ENCODE measurements at regions not wholly inside any gene's neighbourhood (a gene's known extent, or its start where the extent isn't known, plus 50 kb on each side); places are given as distances from the start of the nearest gene placed in this dataset.

- Histone ChIP-seq H3K36me3 (no peaks in the 10 kb centered on the region), H3K4me3 (no peak overlapping the region), H3K27ac (no peak overlapping the region), H3K27me3 (no peaks in the 10 kb centered on the region), H3K9me3 (no peaks in the 10 kb centered on the region), H3K4me1 (no peaks in the 10 kb centered on the region)
- no peak for DNase-seq (ENCODE audit: low spot score in 2 of 2)
- WGBS, result 70% methylated on average over 5 of the region's 5 CpGs
- no peak for TF ChIP-seq POLR2A (IDR thresholded peaks at IDR 0.05)
- no peak for TF ChIP-seq EP300 (IDR thresholded peaks at IDR 0.05)
- TF ChIP-seq CTCF (IDR thresholded peaks at IDR 0.05), result no peak
- no peak for TF ChIP-seq POLR2AphosphoS5 (IDR thresholded peaks at IDR 0.05)
Observed at GRCh38 chrX:113950081-113950678, 633.7 kb upstream of the HTR2C start.

- WGBS, result 67% methylated on average over 1 of the region's 1 CpG
- TF ChIP-seq POLR2A (IDR thresholded peaks at IDR 0.05), result no peak
- no peak for TF ChIP-seq EP300 (IDR thresholded peaks at IDR 0.05)
- TF ChIP-seq CTCF (IDR thresholded peaks at IDR 0.05), result no peak
- no peak for TF ChIP-seq POLR2AphosphoS5 (IDR thresholded peaks at IDR 0.05)
- no peaks in the 10 kb centered on the region for H3K27me3 ChIP-seq
- no peaks in the 10 kb centered on the region for H3K9me3 ChIP-seq
- no peak overlapping the region for H3K27ac ChIP-seq
- H3K4me3 ChIP-seq, result no peak overlapping the region
- H3K4me1 ChIP-seq, result no peaks in the 10 kb centered on the region
- no peaks in the 10 kb centered on the region for H3K36me3 ChIP-seq
- DNase-seq (ENCODE audit: low spot score in 2 of 2), result no peak
Observed at GRCh38 chrX:113947548-113947947, 636.3 kb upstream of the HTR2C start.

- Histone ChIP-seq H3K36me3 (no peaks in the 10 kb centered on the region), H3K4me1 (no peaks in the 10 kb centered on the region), H3K4me3 (no peak overlapping the region), H3K27ac (no peak overlapping the region), H3K9me3 (no peaks in the 10 kb centered on the region), H3K27me3 (no peaks in the 10 kb centered on the region)
- no peak for DNase-seq (ENCODE audit: low spot score in 2 of 2)
- TF ChIP-seq POLR2AphosphoS5 (IDR thresholded peaks at IDR 0.05) (no peak), POLR2A (IDR thresholded peaks at IDR 0.05) (no peak), EP300 (IDR thresholded peaks at IDR 0.05) (no peak), CTCF (IDR thresholded peaks at IDR 0.05) (no peak)
- 75% methylated on average over 2 of the region's 2 CpGs for WGBS
Observed at GRCh38 chrX:113935518-113935917, 648.4 kb upstream of the HTR2C start.

GRCh38 chrX:113933931-113934330 is 650.0 kb upstream of the HTR2C start:
- no peaks in the 10 kb centered on the region for H3K36me3 ChIP-seq
- no peak for DNase-seq (ENCODE audit: low spot score in 2 of 2)
- no peak overlapping the region for H3K27ac ChIP-seq
- no peaks in the 10 kb centered on the region for H3K27me3 ChIP-seq
- TF ChIP-seq POLR2A (IDR thresholded peaks at IDR 0.05), result no peak
- no peak for TF ChIP-seq POLR2AphosphoS5 (IDR thresholded peaks at IDR 0.05)
- TF ChIP-seq CTCF (IDR thresholded peaks at IDR 0.05), result no peak
- TF ChIP-seq EP300 (IDR thresholded peaks at IDR 0.05), result no peak
- H3K4me1 ChIP-seq, result no peaks in the 10 kb centered on the region
- no peaks in the 10 kb centered on the region for H3K9me3 ChIP-seq
- no peak overlapping the region for H3K4me3 ChIP-seq

- Histone ChIP-seq H3K36me3 (no peaks in the 10 kb centered on the region), H3K4me3 (no peak overlapping the region), H3K27me3 (no peaks in the 10 kb centered on the region), H3K9me3 (no peaks in the 10 kb centered on the region), H3K4me1 (no peaks in the 10 kb centered on the region), H3K27ac (no peak overlapping the region)
- 32% methylated on average over 3 of the region's 3 CpGs for WGBS
- DNase-seq (ENCODE audit: low spot score in 2 of 2), result no peak
- TF ChIP-seq POLR2A (IDR thresholded peaks at IDR 0.05), result no peak
- TF ChIP-seq POLR2AphosphoS5 (IDR thresholded peaks at IDR 0.05), result no peak
- TF ChIP-seq CTCF (IDR thresholded peaks at IDR 0.05), result no peak
- no peak for TF ChIP-seq EP300 (IDR thresholded peaks at IDR 0.05)
Observed at GRCh38 chrX:113929004-113929403, 654.9 kb upstream of the HTR2C start.
